ENCODE measurements at regions not wholly inside any gene's neighbourhood (a gene's known extent, or its start where the extent isn't known, plus 50 kb on each side); places are given as distances from the start of the nearest gene placed in this dataset.
A peak's percentile ranks its signal among the peaks of the same experiment; 100 is the strongest.

GRCh38 chr2:118278046-118278445 is 189.8 kb downstream of the INSIG2 start:
- TF ChIP-seq CTCF (IDR thresholded peaks at IDR 0.05; ENCODE audit: low read length) (peak; percentile 5; the same call in 1 of the 2 replicates), EZH2 (IDR thresholded peaks at IDR 0.05; ENCODE audit: borderline replicate concordance, low read length) (no peak)
